Endothelial cell of umbilical vein (primary cell): ENCODE measurements at regions not wholly inside any gene's neighbourhood (a gene's known extent, or its start where the extent isn't known, plus 50 kb on each side); places are given as distances from the start of the nearest gene placed in this dataset.

Experiments used
- EZH2 ChIP-seq: IDR thresholded peaks from 2 replicates; pipeline ENCODE4 v1.6.1; 2012; ENCODE audit warnings: borderline replicate concordance, low read depth, mild to moderate bottlenecking, moderate library complexity, low read length, inconsistent platforms; ENCODE audit not compliant: severe bottlenecking
- FOS ChIP-seq: IDR thresholded peaks from 2 replicates; pipeline ENCODE4 v1.6.1; 2011; ENCODE audit warnings: mild to moderate bottlenecking, low read length, moderate library complexity, borderline replicate concordance; ENCODE audit not compliant: insufficient read depth
- GATA2 ChIP-seq: IDR thresholded peaks from 2 replicates; pipeline ENCODE4 v1.7.0; 2011; ENCODE audit warnings: low read depth, mild to moderate bottlenecking, moderate library complexity, mixed read lengths, low read length; ENCODE audit not compliant: insufficient read length, insufficient read depth
- JUN ChIP-seq: IDR thresholded peaks from 2 replicates; pipeline ENCODE4 v1.6.1; 2011; ENCODE audit warnings: borderline replicate concordance, low read depth; ENCODE audit not compliant: insufficient read length, insufficient read depth
- MYC ChIP-seq: IDR thresholded peaks from one replicate; pipeline ENCODE4 v1.6.1; 2011; ENCODE audit warnings: mild to moderate bottlenecking, low read depth, low read length
- POLR2A ChIP-seq: IDR thresholded peaks from 2 replicates; pipeline ENCODE4 v1.6.1; 2012; ENCODE audit warnings: low read depth, mild to moderate bottlenecking, control low read depth, low read length
- POLR2AphosphoS5 ChIP-seq: IDR thresholded peaks from 2 replicates; pipeline ENCODE4 v1.6.1; 2012; ENCODE audit warnings: low read depth, mild to moderate bottlenecking, control low read depth, low read length, moderate library complexity; ENCODE audit not compliant: insufficient read depth
- TF ChIP-seq, protein P1 (sequence below), 2 donors: IDR thresholded peaks; 1 replicate in 1 of 2; 2 replicates in 1 of 2; pipeline ENCODE4 v1.5.1; 2011; ENCODE audit warnings: low read length in 2 of 2, mild to moderate bottlenecking in 2 of 2, moderate library complexity in 2 of 2, control low read depth in 1 of 2, inconsistent platforms in 1 of 2, low read depth in 1 of 2; ENCODE audit not compliant: insufficient read depth in 1 of 2; ENCODE audit errors: extremely low read depth in 1 of 2
- TF ChIP-seq, protein P2 (sequence below): IDR thresholded peaks from 2 replicates; pipeline ENCODE4 v1.6.1; 2011; ENCODE audit not compliant: insufficient read depth, insufficient read length

DNA sequence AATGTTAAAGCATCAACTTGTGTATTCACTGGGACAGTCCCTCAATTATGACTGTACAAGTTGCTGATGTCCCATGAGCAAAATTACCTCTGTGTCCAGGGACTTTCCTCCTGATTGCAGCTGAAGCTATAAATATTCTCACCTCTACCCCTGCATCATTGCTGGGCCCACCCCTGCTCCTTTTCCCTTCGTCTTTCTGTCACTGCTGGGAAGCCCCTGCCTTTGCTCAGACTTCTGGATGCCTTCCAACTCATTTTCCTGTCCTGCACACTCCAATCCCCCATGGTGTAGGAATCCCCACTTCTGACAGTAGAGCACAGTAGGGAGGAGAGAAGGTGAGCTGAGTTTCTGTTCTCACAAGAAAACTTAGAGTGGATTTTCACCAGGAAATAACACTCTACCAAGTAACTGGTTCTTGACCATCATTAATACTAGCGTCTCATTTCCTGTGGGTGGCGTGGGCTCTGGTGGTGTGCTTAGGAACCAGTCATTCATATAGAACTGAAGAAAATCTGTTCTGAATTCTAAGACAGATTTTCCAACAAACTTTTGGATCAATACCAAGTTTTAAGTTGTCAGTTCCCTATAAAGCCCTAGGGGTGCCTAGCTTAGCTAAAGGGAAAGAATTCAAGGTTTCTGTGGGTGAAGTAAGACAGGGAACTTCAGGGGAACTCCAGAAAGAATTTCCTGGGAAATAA lies 136.2 kb upstream of the MED14 start:
- TF ChIP-seq, protein P1, sequence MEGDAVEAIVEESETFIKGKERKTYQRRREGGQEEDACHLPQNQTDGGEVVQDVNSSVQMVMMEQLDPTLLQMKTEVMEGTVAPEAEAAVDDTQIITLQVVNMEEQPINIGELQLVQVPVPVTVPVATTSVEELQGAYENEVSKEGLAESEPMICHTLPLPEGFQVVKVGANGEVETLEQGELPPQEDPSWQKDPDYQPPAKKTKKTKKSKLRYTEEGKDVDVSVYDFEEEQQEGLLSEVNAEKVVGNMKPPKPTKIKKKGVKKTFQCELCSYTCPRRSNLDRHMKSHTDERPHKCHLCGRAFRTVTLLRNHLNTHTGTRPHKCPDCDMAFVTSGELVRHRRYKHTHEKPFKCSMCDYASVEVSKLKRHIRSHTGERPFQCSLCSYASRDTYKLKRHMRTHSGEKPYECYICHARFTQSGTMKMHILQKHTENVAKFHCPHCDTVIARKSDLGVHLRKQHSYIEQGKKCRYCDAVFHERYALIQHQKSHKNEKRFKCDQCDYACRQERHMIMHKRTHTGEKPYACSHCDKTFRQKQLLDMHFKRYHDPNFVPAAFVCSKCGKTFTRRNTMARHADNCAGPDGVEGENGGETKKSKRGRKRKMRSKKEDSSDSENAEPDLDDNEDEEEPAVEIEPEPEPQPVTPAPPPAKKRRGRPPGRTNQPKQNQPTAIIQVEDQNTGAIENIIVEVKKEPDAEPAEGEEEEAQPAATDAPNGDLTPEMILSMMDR (IDR thresholded peaks at IDR 0.05; ENCODE audit: extremely low read depth in 1 of 2, insufficient read depth in 1 of 2, low read depth in 1 of 2, low read length in 2 of 2): no peak
- TF ChIP-seq EZH2: no peak
- TF ChIP-seq, protein P2, sequence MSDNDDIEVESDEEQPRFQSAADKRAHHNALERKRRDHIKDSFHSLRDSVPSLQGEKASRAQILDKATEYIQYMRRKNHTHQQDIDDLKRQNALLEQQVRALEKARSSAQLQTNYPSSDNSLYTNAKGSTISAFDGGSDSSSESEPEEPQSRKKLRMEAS: no peak
- no peak for TF ChIP-seq POLR2AphosphoS5
- TF ChIP-seq POLR2A: no peak
- TF ChIP-seq JUN: no peak
- no peak for TF ChIP-seq MYC
- no peak for TF ChIP-seq FOS
- TF ChIP-seq GATA2: no peak
